Upper lobe of left lung (tissue), 4 donors: ENCODE measurements at regions not wholly inside any gene's neighbourhood (a gene's known extent, or its start where the extent isn't known, plus 50 kb on each side); places are given as distances from the start of the nearest gene placed in this dataset.

Experiments used
- CTCF ChIP-seq, 6 experiments: fragments of 450-650 bp in 4 of 6; fragments of 200-600 bp in 2 of 6; sonication (generic) in 2 of 6; IDR thresholded peaks; one replicate each; pipeline ENCODE4 v1.5.1; 2016 to 2019; ENCODE audit warnings: antibody characterized with exemption in 6 of 6
- EP300 ChIP-seq, 4 donors: sonication (generic); formaldehyde crosslinking; IDR thresholded peaks; one replicate each; pipeline ENCODE4 v1.5.1; 2017; ENCODE audit warnings: antibody characterized with exemption in 4 of 4, control low read depth in 2 of 4
- POLR2A ChIP-seq, 4 donors: fragments of 450-650 bp; IDR thresholded peaks; one replicate each; pipeline ENCODE4 v1.5.1; 2016 to 2017; ENCODE audit warnings: antibody characterized with exemption in 4 of 4, mild to moderate bottlenecking in 2 of 4
- POLR2AphosphoS5 ChIP-seq, 2 donors: sonication (generic); formaldehyde crosslinking; IDR thresholded peaks; one replicate each; pipeline ENCODE4 v1.5.1; 2017; ENCODE audit warnings: antibody characterized with exemption in 2 of 2

DNA sequence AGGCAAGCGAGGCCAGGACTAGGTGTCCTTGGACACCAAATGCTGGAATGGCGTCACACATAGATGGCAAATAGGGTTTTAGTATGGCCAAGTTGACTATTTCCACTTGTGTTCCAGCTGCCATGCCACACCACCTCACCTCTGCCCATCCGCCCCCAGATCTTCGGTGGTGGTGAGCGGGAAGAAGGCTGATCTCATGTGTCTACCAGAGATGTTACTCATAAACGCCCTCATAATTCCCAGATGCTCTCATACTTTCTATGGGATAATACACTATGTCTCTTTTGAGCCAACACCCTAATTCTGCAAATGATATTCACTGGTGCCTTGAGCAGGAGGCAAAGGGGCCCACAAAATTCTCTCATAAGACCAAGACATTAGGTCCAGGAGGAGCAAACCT lies 281.1 kb upstream of the FN1 start:
- TF ChIP-seq POLR2A (IDR thresholded peaks at IDR 0.05) (no peak), CTCF (IDR thresholded peaks at IDR 0.05) (no peak), POLR2AphosphoS5 (IDR thresholded peaks at IDR 0.05) (no peak), EP300 (IDR thresholded peaks at IDR 0.05) (no peak)
